Activated CD4-positive, alpha-beta memory T cell treated with anti-CD3 and anti-CD28 coated beads for 36 hours (primary cell): ENCODE measurements at regions not wholly inside any gene's neighbourhood (a gene's known extent, or its start where the extent isn't known, plus 50 kb on each side); places are given as distances from the start of the nearest gene placed in this dataset.
"Not testable (repeated sequence)": the region's sequence is repeated elsewhere in the genome, so short reads cannot be mapped to it uniquely, and the experiment has no call there.

ENCODE experiments used
- CTCF ChIA-PET: fragments of 350-600 bp; sonication (Branson Sonifier 250); formaldehyde crosslinking; loops from one replicate; lab custom pipeline; 2021; ENCODE audit warnings: antibody characterized with exemption, inconsistent platforms; lab: Charles Lee
- POLR2A ChIA-PET: fragments of 350-600 bp; sonication (Branson Sonifier 250); formaldehyde crosslinking; loops from one replicate; lab custom pipeline; 2021; ENCODE audit warnings: antibody characterized with exemption; lab: Charles Lee
- DNase-seq: peaks from one replicate; pipeline ENCODE4 v3.0.0-alpha.2; 2020
- H3K27ac Mint-ChIP-seq: one replicate; pipeline ENCODE4 v1.8.0; 2021; ENCODE audit warnings: mixed read lengths
- H3K27me3 Mint-ChIP-seq: one replicate; pipeline ENCODE4 v1.8.0; 2021; ENCODE audit warnings: mixed read lengths
- H3K36me3 Mint-ChIP-seq: one replicate; pipeline ENCODE4 v1.8.0; 2021; ENCODE audit warnings: mixed read lengths
- H3K4me1 Mint-ChIP-seq: one replicate; pipeline ENCODE4 v1.8.0; 2021; ENCODE audit warnings: low read depth, mixed read lengths
- H3K4me3 Mint-ChIP-seq: one replicate; pipeline ENCODE4 v1.8.0; 2021; ENCODE audit warnings: mild to moderate bottlenecking, mixed read lengths
- H3K9me3 Mint-ChIP-seq: one replicate; pipeline ENCODE4 v1.8.0; 2021; ENCODE audit warnings: mixed read lengths
- intact Hi-C: fragments of 100-400 bp; cut with micrococcal nuclease; formaldehyde crosslinking; loops from one replicate; pipeline ENCODE4 v1.15.1; 2023

GRCh38 chr4:22601638-22602037 lies 85.8 kb upstream of the ADGRA3 start:
- H3K36me3 Mint-ChIP-seq, intact Hi-C loops, POLR2A ChIA-PET, H3K27ac Mint-ChIP-seq, H3K27me3 Mint-ChIP-seq, CTCF ChIA-PET, DNase-seq, H3K4me3 Mint-ChIP-seq, H3K9me3 Mint-ChIP-seq, H3K4me1 Mint-ChIP-seq: not testable (repeated sequence)

- POLR2A ChIA-PET = interaction anchor here (0.6 kb wide), 1 partner anchor 164 kb away, joined by 4 read pairs; no protein-coding TSS in a partner anchor
- peaks cover 5% of the 10 kb centered on the region for H3K9me3 Mint-ChIP-seq
- H3K4me1 Mint-ChIP-seq = no peaks in the 10 kb centered on the region
- peak; percentile 25 for DNase-seq
- no peaks in the 10 kb centered on the region for H3K36me3 Mint-ChIP-seq
- CTCF ChIA-PET = interaction anchor here (1.1 kb wide), 1 partner anchor 88 kb away, joined by 3 read pairs; no protein-coding TSS in a partner anchor
- no peak overlapping the region for H3K4me3 Mint-ChIP-seq
- no peaks in the 10 kb centered on the region for H3K27me3 Mint-ChIP-seq
- intact Hi-C loops = no loop called here
- no peak overlapping the region for H3K27ac Mint-ChIP-seq
These were observed 85.4 kb upstream of the GBA3 start for GRCh38 chr4:22607382-22607781.

GRCh38 chr4:22609951-22610525 lies 82.7 kb upstream of the GBA3 start:
- H3K36me3 Mint-ChIP-seq, DNase-seq, intact Hi-C loops, POLR2A ChIA-PET, H3K27ac Mint-ChIP-seq, H3K4me3 Mint-ChIP-seq, H3K27me3 Mint-ChIP-seq, H3K9me3 Mint-ChIP-seq, CTCF ChIA-PET, H3K4me1 Mint-ChIP-seq: not testable (repeated sequence)

- CTCF ChIA-PET = no interaction called here
- intact Hi-C loops = no loop called here
- H3K27ac Mint-ChIP-seq = no peak overlapping the region
- H3K27me3 Mint-ChIP-seq = no peaks in the 10 kb centered on the region
- no peaks in the 10 kb centered on the region for H3K4me1 Mint-ChIP-seq
- POLR2A ChIA-PET = no interaction called here
- no peaks in the 10 kb centered on the region for H3K36me3 Mint-ChIP-seq
- no peak overlapping the region for H3K4me3 Mint-ChIP-seq
- DNase-seq = no peak
- H3K9me3 Mint-ChIP-seq = peaks cover 5% of the 10 kb centered on the region
These were observed 78.6 kb upstream of the GBA3 start for GRCh38 chr4:22614114-22614513.

GRCh38 chr4:22616516-22616915 lies 76.2 kb upstream of the GBA3 start:
- ChIA-PET POLR2A (no interaction called here), CTCF (no interaction called here)
- Mint-ChIP-seq H3K9me3 (peaks cover 2% of the 10 kb centered on the region), H3K4me1 (no peaks in the 10 kb centered on the region), H3K27ac (no peak overlapping the region), H3K36me3 (no peaks in the 10 kb centered on the region), H3K4me3 (no peak overlapping the region), H3K27me3 (no peaks in the 10 kb centered on the region)
- intact Hi-C loops = no loop called here
- DNase-seq = no peak

GRCh38 chr4:22620144-22620543 lies 72.6 kb upstream of the GBA3 start:
- H3K4me1 Mint-ChIP-seq, H3K4me3 Mint-ChIP-seq, H3K9me3 Mint-ChIP-seq, intact Hi-C loops, POLR2A ChIA-PET, H3K27ac Mint-ChIP-seq, CTCF ChIA-PET, DNase-seq, H3K27me3 Mint-ChIP-seq, H3K36me3 Mint-ChIP-seq: not testable (repeated sequence)

GRCh38 chr4:22621970-22622369 lies 70.8 kb upstream of the GBA3 start:
- H3K4me3 Mint-ChIP-seq, CTCF ChIA-PET, H3K4me1 Mint-ChIP-seq: not testable (repeated sequence)

GRCh38 chr4:22624002-22624401 lies 68.7 kb upstream of the GBA3 start:
- H3K4me3 Mint-ChIP-seq, H3K9me3 Mint-ChIP-seq, H3K4me1 Mint-ChIP-seq, DNase-seq, H3K36me3 Mint-ChIP-seq, POLR2A ChIA-PET, H3K27ac Mint-ChIP-seq, H3K27me3 Mint-ChIP-seq, intact Hi-C loops, CTCF ChIA-PET: not testable (repeated sequence)

More at GRCh38 chr4:22621970-22622369, 70.8 kb upstream of the GBA3 start:
- H3K27me3 Mint-ChIP-seq, H3K27ac Mint-ChIP-seq, POLR2A ChIA-PET, H3K9me3 Mint-ChIP-seq, intact Hi-C loops, DNase-seq, H3K36me3 Mint-ChIP-seq: not testable (repeated sequence)

GRCh38 chr4:22625311-22625710 lies 67.4 kb upstream of the GBA3 start:
- Mint-ChIP-seq H3K36me3 (no peaks in the 10 kb centered on the region), H3K9me3 (peaks cover 2% of the 10 kb centered on the region), H3K4me3 (no peak overlapping the region), H3K27me3 (no peaks in the 10 kb centered on the region), H3K27ac (no peak overlapping the region), H3K4me1 (no peaks in the 10 kb centered on the region)
- DNase-seq = no peak
- POLR2A ChIA-PET = no interaction called here
- CTCF ChIA-PET = no interaction called here
- intact Hi-C loops = no loop called here

GRCh38 chr4:22627851-22628250 lies 64.9 kb upstream of the GBA3 start:
- CTCF ChIA-PET = not testable (repeated sequence)

GRCh38 chr4:22630161-22630975 lies 62.4 kb upstream of the GBA3 start:
- H3K9me3 Mint-ChIP-seq, POLR2A ChIA-PET, H3K4me1 Mint-ChIP-seq, DNase-seq, H3K4me3 Mint-ChIP-seq, H3K27ac Mint-ChIP-seq, H3K27me3 Mint-ChIP-seq, intact Hi-C loops, H3K36me3 Mint-ChIP-seq, CTCF ChIA-PET: not testable (repeated sequence)

More at GRCh38 chr4:22627851-22628250, 64.9 kb upstream of the GBA3 start:
- intact Hi-C loops, DNase-seq, H3K4me3 Mint-ChIP-seq, H3K9me3 Mint-ChIP-seq, H3K27ac Mint-ChIP-seq, POLR2A ChIA-PET, H3K4me1 Mint-ChIP-seq, H3K27me3 Mint-ChIP-seq, H3K36me3 Mint-ChIP-seq: not testable (repeated sequence)

- H3K4me1 Mint-ChIP-seq, H3K27me3 Mint-ChIP-seq, DNase-seq, H3K4me3 Mint-ChIP-seq, H3K9me3 Mint-ChIP-seq, CTCF ChIA-PET, H3K36me3 Mint-ChIP-seq, POLR2A ChIA-PET, H3K27ac Mint-ChIP-seq, intact Hi-C loops: not testable (repeated sequence)
These were observed 61.6 kb upstream of the GBA3 start for GRCh38 chr4:22631167-22631566.
